GM10248 (cell line): ENCODE measurements at regions not wholly inside any gene's neighbourhood (a gene's known extent, or its start where the extent isn't known, plus 50 kb on each side); places are given as distances from the start of the nearest gene placed in this dataset.

Experiments
- CTCF ChIA-PET: fragments of 300-600 bp; sonication (Branson Sonifier 250); formaldehyde crosslinking; extraction: SDS; loops from one replicate; lab custom pipeline; 2021; ENCODE audit warnings: antibody characterized with exemption; lab: Yijun Ruan, JAX
- POLR2A ChIA-PET: fragments of 350-650 bp; sonication (Branson Sonifier 250); formaldehyde crosslinking; extraction: SDS; loops from one replicate; lab custom pipeline; 2020; ENCODE audit warnings: antibody characterized with exemption; lab: Yijun Ruan, JAX
- DNase-seq: peaks from one replicate; pipeline ENCODE4 v3.0.0; 2012; ENCODE audit errors: extremely low spot score
- TF ChIP-seq, protein P1 (sequence below): IDR thresholded peaks from 2 replicates; pipeline ENCODE4 v1.5.1; 2012; ENCODE audit warnings: mild to moderate bottlenecking, low read depth; ENCODE audit errors: extremely low read depth, missing control alignments, control extremely low read depth

DNA sequence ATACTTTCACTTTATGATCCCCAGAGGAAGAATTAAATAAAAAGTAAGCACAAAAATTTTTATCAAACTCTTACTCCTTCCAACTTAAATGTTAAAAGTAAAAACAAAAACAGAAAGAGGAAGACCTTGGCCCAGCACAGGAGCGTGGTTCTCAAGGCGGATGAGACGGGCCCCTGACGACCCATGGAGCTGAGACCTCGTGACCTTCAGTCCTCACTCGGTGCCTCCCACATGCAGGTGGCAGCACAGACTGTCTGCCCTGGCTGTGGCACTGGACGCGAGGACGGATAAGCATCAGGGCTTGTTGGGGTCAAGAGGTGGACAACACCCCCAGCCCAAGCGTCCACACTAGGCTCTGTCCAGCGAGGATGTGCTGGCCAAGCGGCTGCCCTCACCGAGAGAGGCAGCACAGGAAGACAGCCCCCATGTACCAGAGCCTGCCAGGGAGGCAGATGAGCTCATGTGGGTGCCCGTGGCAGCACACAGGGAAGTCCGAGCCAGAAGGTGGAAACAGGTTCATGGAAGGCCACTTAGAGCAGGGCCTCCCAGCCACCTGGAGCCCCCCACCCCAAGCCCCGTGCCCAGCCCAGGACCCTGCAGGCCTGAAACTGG lies 1389.8 kb downstream of the TBC1D22A start:
- TF ChIP-seq, protein P1, sequence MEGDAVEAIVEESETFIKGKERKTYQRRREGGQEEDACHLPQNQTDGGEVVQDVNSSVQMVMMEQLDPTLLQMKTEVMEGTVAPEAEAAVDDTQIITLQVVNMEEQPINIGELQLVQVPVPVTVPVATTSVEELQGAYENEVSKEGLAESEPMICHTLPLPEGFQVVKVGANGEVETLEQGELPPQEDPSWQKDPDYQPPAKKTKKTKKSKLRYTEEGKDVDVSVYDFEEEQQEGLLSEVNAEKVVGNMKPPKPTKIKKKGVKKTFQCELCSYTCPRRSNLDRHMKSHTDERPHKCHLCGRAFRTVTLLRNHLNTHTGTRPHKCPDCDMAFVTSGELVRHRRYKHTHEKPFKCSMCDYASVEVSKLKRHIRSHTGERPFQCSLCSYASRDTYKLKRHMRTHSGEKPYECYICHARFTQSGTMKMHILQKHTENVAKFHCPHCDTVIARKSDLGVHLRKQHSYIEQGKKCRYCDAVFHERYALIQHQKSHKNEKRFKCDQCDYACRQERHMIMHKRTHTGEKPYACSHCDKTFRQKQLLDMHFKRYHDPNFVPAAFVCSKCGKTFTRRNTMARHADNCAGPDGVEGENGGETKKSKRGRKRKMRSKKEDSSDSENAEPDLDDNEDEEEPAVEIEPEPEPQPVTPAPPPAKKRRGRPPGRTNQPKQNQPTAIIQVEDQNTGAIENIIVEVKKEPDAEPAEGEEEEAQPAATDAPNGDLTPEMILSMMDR = no peak
- no peak for DNase-seq
- POLR2A ChIA-PET = no interaction called here
- CTCF ChIA-PET = no interaction called here

DNA sequence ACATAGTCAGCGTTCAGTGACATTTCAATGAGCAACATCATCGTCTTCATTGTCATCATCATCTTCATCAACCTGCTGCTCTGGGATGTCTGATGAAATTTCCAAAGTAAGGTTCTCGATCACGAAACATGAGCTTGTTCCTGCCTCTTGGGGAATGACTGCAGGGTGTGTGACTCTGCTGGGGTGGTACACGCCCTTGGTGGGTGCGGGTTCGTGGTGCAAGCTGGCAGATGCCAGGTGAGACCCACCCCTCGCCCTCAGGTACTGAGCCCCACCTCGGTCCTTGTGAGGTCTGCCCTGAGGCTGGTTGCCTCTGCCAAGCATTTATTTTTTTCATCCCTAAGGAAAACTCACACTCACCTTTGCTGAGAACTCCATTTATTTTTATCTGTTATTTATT lies 1389.2 kb downstream of the TBC1D22A start:
- TF ChIP-seq, protein P1 = no peak
- ChIA-PET CTCF (no interaction called here), POLR2A (no interaction called here)
- DNase-seq = no peak

DNA sequence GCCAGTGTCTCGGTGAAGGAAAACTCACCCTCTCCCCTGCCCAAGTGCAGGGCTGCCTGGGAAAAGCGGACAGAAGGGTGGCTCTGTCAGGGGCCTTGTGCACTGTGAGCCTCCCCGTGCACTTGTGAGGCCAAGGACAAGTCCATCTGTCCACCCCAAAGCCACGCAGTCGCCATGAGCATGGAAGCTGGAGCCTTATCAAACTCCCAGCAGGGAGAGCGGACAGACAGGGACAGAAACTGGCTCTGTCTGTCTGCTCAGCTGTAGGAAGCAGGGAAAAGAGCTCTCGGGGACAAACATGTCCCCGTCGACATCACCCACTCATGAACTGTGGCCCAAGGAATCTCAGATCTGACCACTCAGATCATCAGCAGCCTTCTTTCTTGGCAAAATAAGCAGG lies 1385.4 kb downstream of the TBC1D22A start:
- POLR2A ChIA-PET = no interaction called here
- TF ChIP-seq, protein P1 = no peak

DNA sequence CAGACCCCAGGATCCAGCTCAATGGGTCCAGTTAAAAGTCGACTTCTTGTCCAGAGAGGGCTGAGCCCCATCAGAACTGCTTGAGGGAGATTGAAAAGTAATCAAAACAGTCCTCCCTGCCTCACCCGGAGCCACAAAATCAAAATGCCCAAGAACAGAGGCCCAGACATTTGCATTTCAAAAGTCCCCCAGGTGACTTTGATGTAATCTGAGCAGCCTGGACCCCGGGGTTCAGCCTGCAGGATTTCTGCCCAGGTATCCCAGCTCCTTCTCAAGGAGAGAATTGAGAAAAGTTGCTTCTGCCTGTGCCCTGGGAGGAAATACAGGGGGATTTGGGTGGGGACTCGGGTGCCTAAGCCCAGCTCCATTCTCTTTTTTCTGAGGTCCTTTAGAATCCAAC lies 1385.0 kb downstream of the TBC1D22A start:
- ChIA-PET CTCF (no interaction called here), POLR2A (no interaction called here)
- TF ChIP-seq, protein P1 = no peak
- no peak for DNase-seq

More for the DNA sequence above, 1385.4 kb downstream of the TBC1D22A start:
- CTCF ChIA-PET = no interaction called here
- DNase-seq = no peak

DNA sequence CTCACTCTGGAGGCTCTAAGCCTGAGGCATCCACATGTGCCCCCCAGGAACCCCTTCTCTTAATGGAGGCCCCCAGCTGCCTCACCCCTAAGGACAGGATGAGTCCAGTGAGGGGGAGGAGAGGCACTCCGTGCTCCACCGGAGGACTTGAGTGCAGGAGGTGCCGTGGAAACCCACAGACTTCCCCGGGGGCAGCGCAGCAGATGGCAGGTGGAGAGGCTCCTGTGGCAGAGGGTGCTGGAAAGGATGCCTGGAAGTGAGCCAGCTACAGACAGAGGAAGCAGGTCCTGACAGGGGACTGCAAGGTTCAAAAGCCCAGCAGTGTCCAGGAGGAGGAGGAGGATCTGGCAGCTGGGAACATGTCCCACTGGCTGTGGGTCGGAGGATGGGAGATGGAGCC lies 1384.0 kb downstream of the TBC1D22A start:
- TF ChIP-seq, protein P1 = no peak
- DNase-seq = no peak
- ChIA-PET POLR2A (no interaction called here), CTCF (no interaction called here)

DNA sequence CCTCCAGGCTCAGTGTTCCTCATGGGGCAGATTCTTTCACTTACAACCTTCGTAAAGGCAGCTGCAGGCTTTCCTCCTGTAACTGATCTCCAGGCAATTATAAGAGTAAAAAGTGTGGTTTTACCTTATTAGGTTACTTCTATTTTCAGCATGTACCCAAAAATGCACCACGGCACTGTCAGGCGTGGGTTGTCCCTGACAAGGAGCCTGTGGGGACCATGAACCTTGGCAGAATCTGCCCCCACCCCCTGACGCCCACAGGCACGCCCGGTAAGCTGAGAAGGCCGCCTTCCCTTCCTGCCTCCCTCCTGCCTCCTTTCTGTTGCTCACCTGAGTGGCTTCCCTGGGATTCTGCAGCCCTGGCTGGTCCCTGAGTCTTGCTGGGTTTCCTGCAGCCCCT lies 1383.3 kb downstream of the TBC1D22A start:
- no peak for DNase-seq
- POLR2A ChIA-PET = no interaction called here
- TF ChIP-seq, protein P1 = no peak
- CTCF ChIA-PET = no interaction called here

DNA sequence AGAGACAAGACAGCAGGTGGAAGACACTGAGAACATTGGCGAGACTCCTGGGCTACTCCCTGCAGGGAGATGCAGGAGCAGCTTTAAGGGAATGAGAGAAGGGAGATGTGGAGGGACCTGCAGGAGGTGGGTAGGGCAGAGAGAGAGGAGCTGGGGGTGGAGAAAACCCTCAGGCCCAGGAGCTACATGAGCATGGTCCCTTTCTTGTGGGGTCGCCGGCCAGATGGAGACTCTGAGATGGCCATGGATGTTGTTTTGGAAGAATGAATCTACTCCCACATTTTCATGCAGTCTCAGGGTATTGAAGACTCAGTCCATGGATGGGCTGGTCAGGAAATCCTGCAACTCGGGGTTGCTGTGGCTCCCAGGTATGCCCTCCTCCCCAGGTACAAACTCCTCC lies 1381.9 kb downstream of the TBC1D22A start:
- ChIA-PET POLR2A (no interaction called here), CTCF (no interaction called here)
- TF ChIP-seq, protein P1 = no peak
- DNase-seq = no peak
